HepG2 (cell line): ENCODE measurements at regions not wholly inside any gene's neighbourhood (a gene's known extent, or its start where the extent isn't known, plus 50 kb on each side); places are given as distances from the start of the nearest gene placed in this dataset.
A peak's percentile ranks its signal among the peaks of the same experiment; 100 is the strongest.

Experiments used
- BCL6 ChIP-seq: IDR thresholded peaks from 2 replicates; pipeline ENCODE4 v1.6.1; 2016; ENCODE audit warnings: missing genetic modification reagents, missing compliant biosample characterization
- HNF4A ChIP-seq: sonication (generic); formaldehyde crosslinking; IDR thresholded peaks from 2 replicates; pipeline ENCODE4 v1.4.0; 2020; ENCODE audit warnings: missing genetic modification reagents
- JUND ChIP-seq: sonication (generic); formaldehyde crosslinking; IDR thresholded peaks from 2 replicates; pipeline ENCODE4 v1.8.0; 2022; ENCODE audit warnings: mild to moderate bottlenecking, missing genetic modification reagents
- NAIF1 ChIP-seq: sonication (generic); formaldehyde crosslinking; IDR thresholded peaks from 2 replicates; pipeline ENCODE4 v1.5.0; 2020; ENCODE audit warnings: mild to moderate bottlenecking, missing genetic modification reagents, borderline replicate concordance
- NPAS2 ChIP-seq: sonication (generic); formaldehyde crosslinking; IDR thresholded peaks from 2 replicates; pipeline ENCODE4 v1.8.0; 2022; ENCODE audit warnings: mild to moderate bottlenecking, missing genetic modification reagents, borderline replicate concordance
- RARA ChIP-seq: IDR thresholded peaks from 2 replicates; pipeline ENCODE4 v1.6.1; 2016; ENCODE audit warnings: missing genetic modification reagents, missing compliant biosample characterization
- SP2 ChIP-seq: sonication (generic); formaldehyde crosslinking; IDR thresholded peaks from 2 replicates; pipeline ENCODE4 v1.5.1; 2020; ENCODE audit warnings: mild to moderate bottlenecking, missing genetic modification reagents
- THYN1 ChIP-seq: sonication (generic); formaldehyde crosslinking; IDR thresholded peaks from 2 replicates; pipeline ENCODE4 v1.8.1; 2023; ENCODE audit warnings: low read depth, mild to moderate bottlenecking, moderate library complexity, missing genetic modification reagents, borderline replicate concordance
- TP53 ChIP-seq: sonication (generic); formaldehyde crosslinking; conservative IDR thresholded peaks from 2 replicates; pipeline ENCODE4 v1.4.0; 2020; ENCODE audit warnings: missing genetic modification reagents
- ZNF17 ChIP-seq: sonication (generic); formaldehyde crosslinking; IDR thresholded peaks from 2 replicates; pipeline ENCODE4 v1.5.0; 2020; ENCODE audit warnings: mild to moderate bottlenecking, missing genetic modification reagents
- ZNF20 ChIP-seq: sonication (generic); formaldehyde crosslinking; IDR thresholded peaks from 2 replicates; pipeline ENCODE4 v1.4.0; 2020; ENCODE audit warnings: mild to moderate bottlenecking, moderate library complexity, missing genetic modification reagents
- ZNF264 ChIP-seq: sonication (generic); formaldehyde crosslinking; IDR thresholded peaks from 2 replicates; pipeline ENCODE4 v1.4.0; 2020; ENCODE audit warnings: missing genetic modification reagents
- ZNF652 ChIP-seq: IDR thresholded peaks from 2 replicates; pipeline ENCODE4 v1.6.1; 2016; ENCODE audit warnings: low read depth, borderline replicate concordance
- ZNF703 ChIP-seq: sonication (generic); formaldehyde crosslinking; IDR thresholded peaks from 2 replicates; pipeline ENCODE4 v1.5.1; 2020; ENCODE audit warnings: missing genetic modification reagents, mild to moderate bottlenecking, moderate library complexity, borderline replicate concordance
- ZNF777 ChIP-seq: sonication (generic); formaldehyde crosslinking; IDR thresholded peaks from 2 replicates; pipeline ENCODE4 v1.4.0; 2020; ENCODE audit warnings: missing genetic modification reagents
- ZSCAN30 ChIP-seq: sonication (generic); formaldehyde crosslinking; IDR thresholded peaks from 2 replicates; pipeline ENCODE4 v1.5.0; 2020; ENCODE audit warnings: mild to moderate bottlenecking, missing genetic modification reagents
- TF ChIP-seq, protein P1 (sequence below): IDR thresholded peaks from 2 replicates; pipeline ENCODE4 v1.6.1; 2016; ENCODE audit warnings: missing genetic modification reagents, missing compliant biosample characterization
- TF ChIP-seq, protein P2 (sequence below): sonication (generic); formaldehyde crosslinking; conservative IDR thresholded peaks from 2 replicates; pipeline ENCODE4 v1.8.0; 2022; ENCODE audit warnings: mild to moderate bottlenecking, moderate library complexity, missing genetic modification reagents
- TF ChIP-seq, protein P3 (sequence below): sonication (generic); formaldehyde crosslinking; IDR thresholded peaks from 2 replicates; pipeline ENCODE4 v1.5.0; 2020; ENCODE audit warnings: missing genetic modification reagents
- TF ChIP-seq, protein P4 (sequence below): sonication (generic); formaldehyde crosslinking; IDR thresholded peaks from 2 replicates; pipeline ENCODE4 v1.4.0; 2020; ENCODE audit warnings: mild to moderate bottlenecking, missing genetic modification reagents, borderline replicate concordance
- TF ChIP-seq, protein P5 (sequence below): sonication (generic); formaldehyde crosslinking; IDR thresholded peaks from 2 replicates; pipeline ENCODE4 v1.5.1; 2020; ENCODE audit warnings: mild to moderate bottlenecking, missing genetic modification reagents, moderate library complexity
- TF ChIP-seq, protein P6 (sequence below): IDR thresholded peaks from 2 replicates; pipeline ENCODE4 v1.4.0; 2020; ENCODE audit warnings: mild to moderate bottlenecking, missing genetic modification reagents

DNA sequence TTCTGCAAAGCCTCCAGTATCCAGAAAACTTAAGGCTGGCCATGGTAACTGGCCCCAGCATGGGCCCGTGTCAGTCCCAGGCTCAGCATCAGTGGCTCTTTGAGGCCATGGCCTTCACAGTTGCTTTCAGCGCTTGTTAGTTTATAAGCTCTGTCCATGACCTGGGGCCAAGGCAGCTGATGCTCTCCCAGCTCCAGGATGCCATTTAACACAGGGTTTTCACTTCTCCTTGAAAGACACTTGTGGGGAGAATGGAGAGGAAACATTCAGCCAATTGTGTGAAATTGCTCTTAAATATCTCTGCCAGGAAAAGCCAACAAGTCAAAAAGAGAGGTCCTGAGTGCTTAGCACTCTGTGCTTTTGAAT, 321.3 kb downstream of the FOXO1 start (continued):
- no peak for TF ChIP-seq ZNF652 (CRISPR knock-in tag)
- TF ChIP-seq, protein P1, sequence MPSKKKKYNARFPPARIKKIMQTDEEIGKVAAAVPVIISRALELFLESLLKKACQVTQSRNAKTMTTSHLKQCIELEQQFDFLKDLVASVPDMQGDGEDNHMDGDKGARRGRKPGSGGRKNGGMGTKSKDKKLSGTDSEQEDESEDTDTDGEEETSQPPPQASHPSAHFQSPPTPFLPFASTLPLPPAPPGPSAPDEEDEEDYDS (CRISPR knock-in tag): no peak
- no peak for TF ChIP-seq NAIF1 (CRISPR knock-in tag)
- TF ChIP-seq TP53 (CRISPR knock-in tag): no peak
- TF ChIP-seq, protein P2, sequence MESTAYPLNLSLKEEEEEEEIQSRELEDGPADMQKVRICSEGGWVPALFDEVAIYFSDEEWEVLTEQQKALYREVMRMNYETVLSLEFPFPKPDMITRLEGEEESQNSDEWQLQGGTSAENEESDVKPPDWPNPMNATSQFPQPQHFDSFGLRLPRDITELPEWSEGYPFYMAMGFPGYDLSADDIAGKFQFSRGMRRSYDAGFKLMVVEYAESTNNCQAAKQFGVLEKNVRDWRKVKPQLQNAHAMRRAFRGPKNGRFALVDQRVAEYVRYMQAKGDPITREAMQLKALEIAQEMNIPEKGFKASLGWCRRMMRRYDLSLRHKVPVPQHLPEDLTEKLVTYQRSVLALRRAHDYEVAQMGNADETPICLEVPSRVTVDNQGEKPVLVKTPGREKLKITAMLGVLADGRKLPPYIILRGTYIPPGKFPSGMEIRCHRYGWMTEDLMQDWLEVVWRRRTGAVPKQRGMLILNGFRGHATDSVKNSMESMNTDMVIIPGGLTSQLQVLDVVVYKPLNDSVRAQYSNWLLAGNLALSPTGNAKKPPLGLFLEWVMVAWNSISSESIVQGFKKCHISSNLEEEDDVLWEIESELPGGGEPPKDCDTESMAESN (CRISPR knock-in tag): no peak
- TF ChIP-seq, protein P3, sequence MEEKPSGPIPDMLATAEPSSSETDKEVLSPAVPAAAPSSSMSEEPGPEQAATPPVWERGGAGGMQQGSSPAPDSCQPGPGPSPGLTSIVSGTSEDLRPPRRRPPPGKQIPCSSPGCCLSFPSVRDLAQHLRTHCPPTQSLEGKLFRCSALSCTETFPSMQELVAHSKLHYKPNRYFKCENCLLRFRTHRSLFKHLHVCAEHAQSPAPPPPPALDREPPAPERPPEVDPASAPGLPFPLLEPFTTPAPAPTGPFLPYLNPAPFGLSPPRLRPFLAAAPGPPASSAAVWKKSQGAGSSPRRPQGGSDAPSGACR (CRISPR knock-in tag): no peak
- peak; percentile 56 for TF ChIP-seq RARA (CRISPR knock-in tag)
- TF ChIP-seq SP2 (CRISPR knock-in tag): no peak
- TF ChIP-seq, protein P4, sequence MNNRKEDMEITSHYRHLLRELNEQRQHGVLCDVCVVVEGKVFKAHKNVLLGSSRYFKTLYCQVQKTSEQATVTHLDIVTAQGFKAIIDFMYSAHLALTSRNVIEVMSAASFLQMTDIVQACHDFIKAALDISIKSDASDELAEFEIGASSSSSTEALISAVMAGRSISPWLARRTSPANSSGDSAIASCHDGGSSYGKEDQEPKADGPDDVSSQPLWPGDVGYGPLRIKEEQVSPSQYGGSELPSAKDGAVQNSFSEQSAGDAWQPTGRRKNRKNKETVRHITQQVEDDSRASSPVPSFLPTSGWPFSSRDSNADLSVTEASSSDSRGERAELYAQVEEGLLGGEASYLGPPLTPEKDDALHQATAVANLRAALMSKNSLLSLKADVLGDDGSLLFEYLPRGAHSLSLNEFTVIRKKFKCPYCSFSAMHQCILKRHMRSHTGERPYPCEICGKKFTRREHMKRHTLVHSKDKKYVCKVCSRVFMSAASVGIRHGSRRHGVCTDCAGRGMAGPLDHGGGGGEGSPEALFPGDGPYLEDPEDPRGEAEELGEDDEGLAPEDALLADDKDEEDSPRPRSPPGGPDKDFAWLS (CRISPR knock-in tag): no peak
- no peak for TF ChIP-seq ZNF17 (CRISPR knock-in tag)
- TF ChIP-seq ZNF20 (CRISPR knock-in tag): no peak
- TF ChIP-seq NPAS2: no peak
- TF ChIP-seq, protein P5, sequence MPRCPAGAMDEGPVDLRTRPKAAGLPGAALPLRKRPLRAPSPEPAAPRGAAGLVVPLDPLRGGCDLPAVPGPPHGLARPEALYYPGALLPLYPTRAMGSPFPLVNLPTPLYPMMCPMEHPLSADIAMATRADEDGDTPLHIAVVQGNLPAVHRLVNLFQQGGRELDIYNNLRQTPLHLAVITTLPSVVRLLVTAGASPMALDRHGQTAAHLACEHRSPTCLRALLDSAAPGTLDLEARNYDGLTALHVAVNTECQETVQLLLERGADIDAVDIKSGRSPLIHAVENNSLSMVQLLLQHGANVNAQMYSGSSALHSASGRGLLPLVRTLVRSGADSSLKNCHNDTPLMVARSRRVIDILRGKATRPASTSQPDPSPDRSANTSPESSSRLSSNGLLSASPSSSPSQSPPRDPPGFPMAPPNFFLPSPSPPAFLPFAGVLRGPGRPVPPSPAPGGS (CRISPR knock-in tag): no peak
- TF ChIP-seq, protein P6, sequence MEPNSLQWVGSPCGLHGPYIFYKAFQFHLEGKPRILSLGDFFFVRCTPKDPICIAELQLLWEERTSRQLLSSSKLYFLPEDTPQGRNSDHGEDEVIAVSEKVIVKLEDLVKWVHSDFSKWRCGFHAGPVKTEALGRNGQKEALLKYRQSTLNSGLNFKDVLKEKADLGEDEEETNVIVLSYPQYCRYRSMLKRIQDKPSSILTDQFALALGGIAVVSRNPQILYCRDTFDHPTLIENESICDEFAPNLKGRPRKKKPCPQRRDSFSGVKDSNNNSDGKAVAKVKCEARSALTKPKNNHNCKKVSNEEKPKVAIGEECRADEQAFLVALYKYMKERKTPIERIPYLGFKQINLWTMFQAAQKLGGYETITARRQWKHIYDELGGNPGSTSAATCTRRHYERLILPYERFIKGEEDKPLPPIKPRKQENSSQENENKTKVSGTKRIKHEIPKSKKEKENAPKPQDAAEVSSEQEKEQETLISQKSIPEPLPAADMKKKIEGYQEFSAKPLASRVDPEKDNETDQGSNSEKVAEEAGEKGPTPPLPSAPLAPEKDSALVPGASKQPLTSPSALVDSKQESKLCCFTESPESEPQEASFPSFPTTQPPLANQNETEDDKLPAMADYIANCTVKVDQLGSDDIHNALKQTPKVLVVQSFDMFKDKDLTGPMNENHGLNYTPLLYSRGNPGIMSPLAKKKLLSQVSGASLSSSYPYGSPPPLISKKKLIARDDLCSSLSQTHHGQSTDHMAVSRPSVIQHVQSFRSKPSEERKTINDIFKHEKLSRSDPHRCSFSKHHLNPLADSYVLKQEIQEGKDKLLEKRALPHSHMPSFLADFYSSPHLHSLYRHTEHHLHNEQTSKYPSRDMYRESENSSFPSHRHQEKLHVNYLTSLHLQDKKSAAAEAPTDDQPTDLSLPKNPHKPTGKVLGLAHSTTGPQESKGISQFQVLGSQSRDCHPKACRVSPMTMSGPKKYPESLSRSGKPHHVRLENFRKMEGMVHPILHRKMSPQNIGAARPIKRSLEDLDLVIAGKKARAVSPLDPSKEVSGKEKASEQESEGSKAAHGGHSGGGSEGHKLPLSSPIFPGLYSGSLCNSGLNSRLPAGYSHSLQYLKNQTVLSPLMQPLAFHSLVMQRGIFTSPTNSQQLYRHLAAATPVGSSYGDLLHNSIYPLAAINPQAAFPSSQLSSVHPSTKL (CRISPR knock-in tag): peak; percentile 31; the same call in 1 of the 2 replicates
- TF ChIP-seq THYN1 (CRISPR knock-in tag): no peak
- TF ChIP-seq BCL6: 0 out of 2 replicates have a peak, but pooled peaks have one; percentile 21
- TF ChIP-seq ZNF703: no peak
- peak; percentile 46 for TF ChIP-seq HNF4A (CRISPR knock-in tag)
- TF ChIP-seq ZNF264 (CRISPR knock-in tag): no peak
- TF ChIP-seq ZNF777: no peak
- TF ChIP-seq JUND (CRISPR knock-in tag): no peak
- no peak for TF ChIP-seq ZSCAN30 (CRISPR knock-in tag)
